ENCODE measurements at regions not wholly inside any gene's neighbourhood (a gene's known extent, or its start where the extent isn't known, plus 50 kb on each side); places are given as distances from the start of the nearest gene placed in this dataset.

GRCh38 chr2:9758741-9759140 lies 84.5 kb upstream of the TAF1B start:
- in situ Hi-C loops (cut with MboI; ENCODE audit: low pct_unique_long_range_greater_than_20kb, low sequenced_read_pairs, unreplicated experiment): no loop called here
- no peak for DNase-seq (ENCODE audit: low spot score)
- TF ChIP-seq CTCF (IDR thresholded peaks at IDR 0.05; ENCODE audit: extremely low read depth, insufficient read depth, missing control alignments): no peak

GRCh38 chr2:9760069-9760901 lies 83.0 kb upstream of the TAF1B start:
- no peak for DNase-seq (ENCODE audit: low spot score)
- in situ Hi-C loops (cut with MboI; ENCODE audit: low pct_unique_long_range_greater_than_20kb, low sequenced_read_pairs, unreplicated experiment): no loop called here
- no peak for TF ChIP-seq CTCF (IDR thresholded peaks at IDR 0.05; ENCODE audit: extremely low read depth, insufficient read depth, missing control alignments)

GRCh38 chr2:9760902-9761228 lies 82.4 kb upstream of the TAF1B start:
- in situ Hi-C loops (cut with MboI; ENCODE audit: low pct_unique_long_range_greater_than_20kb, low sequenced_read_pairs, unreplicated experiment): no loop called here
- DNase-seq (ENCODE audit: low spot score): no peak
- no peak for TF ChIP-seq CTCF (IDR thresholded peaks at IDR 0.05; ENCODE audit: extremely low read depth, insufficient read depth, missing control alignments)

- in situ Hi-C loops (cut with MboI; ENCODE audit: low pct_unique_long_range_greater_than_20kb, low sequenced_read_pairs, unreplicated experiment): no loop called here
- no peak for TF ChIP-seq CTCF (IDR thresholded peaks at IDR 0.05; ENCODE audit: extremely low read depth, insufficient read depth, missing control alignments)
- DNase-seq (ENCODE audit: low spot score): no peak
Measured at GRCh38 chr2:9761577-9761976, 81.7 kb upstream of the TAF1B start.

- TF ChIP-seq CTCF (IDR thresholded peaks at IDR 0.05; ENCODE audit: extremely low read depth, insufficient read depth, missing control alignments): no peak
- DNase-seq (ENCODE audit: low spot score): no peak
- in situ Hi-C loops (cut with MboI; ENCODE audit: low pct_unique_long_range_greater_than_20kb, low sequenced_read_pairs, unreplicated experiment): no loop called here
Measured at GRCh38 chr2:9762164-9762563, 81.1 kb upstream of the TAF1B start.

GRCh38 chr2:9762941-9763340 lies 80.3 kb upstream of the TAF1B start:
- TF ChIP-seq CTCF (IDR thresholded peaks at IDR 0.05; ENCODE audit: extremely low read depth, insufficient read depth, missing control alignments): no peak
- no peak for DNase-seq (ENCODE audit: low spot score)
- in situ Hi-C loops (cut with MboI; ENCODE audit: low pct_unique_long_range_greater_than_20kb, low sequenced_read_pairs, unreplicated experiment): no loop called here
